Neuronal stem cell (in vitro differentiated cells): ENCODE measurements at regions not wholly inside any gene's neighbourhood (a gene's known extent, or its start where the extent isn't known, plus 50 kb on each side); places are given as distances from the start of the nearest gene placed in this dataset.
"Not testable (repeated sequence)": the region's sequence is repeated elsewhere in the genome, so short reads cannot be mapped to it uniquely, and the experiment has no call there.

ENCODE experiments used
- DNase-seq: peaks from one replicate; pipeline ENCODE4 v3.0.0-alpha.2; 2013; ENCODE audit warnings: low spot score
- H2AFZ ChIP-seq: one replicate; pipeline ENCODE4 v1.6.1; 2013; ENCODE audit warnings: mild to moderate bottlenecking, low read length, inconsistent platforms
- H2AK5ac ChIP-seq: 2 replicates; pipeline ENCODE4 v1.6.1; 2013; ENCODE audit warnings: low read depth, mild to moderate bottlenecking, inconsistent platforms, low read length, moderate library complexity, mixed read lengths
- H2BK120ac ChIP-seq: 2 replicates; pipeline ENCODE4 v1.6.1; 2013; ENCODE audit warnings: low read depth, mild to moderate bottlenecking, inconsistent platforms, low read length, moderate library complexity, mixed read lengths
- H2BK12ac ChIP-seq: one replicate; pipeline ENCODE4 v1.6.1; 2013; ENCODE audit warnings: low read length, inconsistent platforms
- H2BK15ac ChIP-seq: 2 replicates; pipeline ENCODE4 v1.6.1; 2013; ENCODE audit warnings: mild to moderate bottlenecking, low read length, inconsistent platforms, mixed read lengths
- H2BK5ac ChIP-seq: one replicate; pipeline ENCODE4 v1.6.1; 2013; ENCODE audit warnings: inconsistent platforms, mild to moderate bottlenecking, low read length, moderate library complexity
- H3K14ac ChIP-seq: one replicate; pipeline ENCODE4 v1.6.1; 2013; ENCODE audit warnings: low read length, inconsistent platforms
- H3K18ac ChIP-seq: 2 replicates; pipeline ENCODE4 v1.6.1; 2013; ENCODE audit warnings: low read length, inconsistent platforms
- H3K23ac ChIP-seq: 2 replicates; pipeline ENCODE4 v1.6.1; 2013; ENCODE audit warnings: low read depth, mild to moderate bottlenecking, mixed read lengths, low read length, inconsistent platforms; ENCODE audit not compliant: poor library complexity
- H3K27ac ChIP-seq: replicated peaks from 3 replicates; pipeline ENCODE4 v1.5.1; 2013; ENCODE audit warnings: low read length, inconsistent platforms
- H3K27me3 ChIP-seq, 3 experiments: 2 replicates each; pipeline ENCODE4 v1.6.1; 2013; ENCODE audit warnings: low read length in 3 of 3, mild to moderate bottlenecking in 2 of 3, inconsistent platforms in 1 of 3, low read depth in 1 of 3, mixed read lengths in 1 of 3, moderate library complexity in 1 of 3; ENCODE audit not compliant: control insufficient read depth in 3 of 3, insufficient read depth in 3 of 3
- H3K36me3 ChIP-seq, 2 donors: replicated peaks in 1 of 2; 2 replicates each; pipeline ENCODE4 v1.6.1; 2013; ENCODE audit warnings: low read length in 2 of 2; ENCODE audit not compliant: control insufficient read depth in 2 of 2, insufficient read depth in 2 of 2
- H3K4ac ChIP-seq: 2 replicates; pipeline ENCODE4 v1.6.1; 2013; ENCODE audit warnings: inconsistent platforms, mild to moderate bottlenecking, low read length, moderate library complexity
- H3K4me1 ChIP-seq, 2 donors: 1 replicate in 1 of 2; 2 replicates in 1 of 2; pipeline ENCODE4 v1.6.1; 2013; ENCODE audit warnings: low read length in 2 of 2, low read depth in 1 of 2; ENCODE audit not compliant: control insufficient read depth in 2 of 2, insufficient read depth in 1 of 2
- H3K4me2 ChIP-seq: one replicate; pipeline ENCODE4 v1.6.1; 2013; ENCODE audit warnings: mild to moderate bottlenecking, low read length, inconsistent platforms; ENCODE audit not compliant: insufficient read depth, poor library complexity, severe bottlenecking
- H3K4me3 ChIP-seq, 2 donors: 2 replicates each; pipeline ENCODE4 v1.5.1; 2013; ENCODE audit warnings: low read length in 2 of 2, mild to moderate bottlenecking in 2 of 2, inconsistent platforms in 1 of 2, moderate library complexity in 1 of 2
- H3K79me1 ChIP-seq: one replicate; pipeline ENCODE4 v1.6.1; 2013; ENCODE audit warnings: low read depth, mild to moderate bottlenecking, inconsistent platforms, low read length, moderate library complexity
- H3K9ac ChIP-seq: one replicate; pipeline ENCODE4 v1.6.1; 2013; ENCODE audit warnings: mild to moderate bottlenecking, low read depth, low read length, inconsistent platforms; ENCODE audit not compliant: poor library complexity
- H3K9me3 ChIP-seq, 2 donors: replicated peaks in 1 of 2; 2 replicates each; pipeline versions ENCODE3 to v1.6.1; 2013; ENCODE audit warnings: low read length in 2 of 2, mild to moderate bottlenecking in 2 of 2, inconsistent platforms in 1 of 2, low read depth in 1 of 2, mixed read lengths in 1 of 2, moderate library complexity in 1 of 2; ENCODE audit not compliant: control insufficient read depth in 2 of 2, insufficient read depth in 1 of 2
- H4K8ac ChIP-seq: one replicate; pipeline ENCODE4 v1.6.1; 2013; ENCODE audit warnings: low read depth, mild to moderate bottlenecking, inconsistent platforms, low read length, moderate library complexity
- H4K91ac ChIP-seq: one replicate; pipeline ENCODE4 v1.6.1; 2013; ENCODE audit warnings: low read length, low read depth, mild to moderate bottlenecking, inconsistent platforms; ENCODE audit not compliant: poor library complexity
- WGBS, 2 donors: extraction: QIAGEN DNeasy Blood & Tissue Kit; methylation state at CpG; one replicate each; pipeline ENCODE4 v1.1.7; 2013; ENCODE audit warnings: missing lambda C conversion rate in 2 of 2, mixed read lengths in 1 of 2; ENCODE audit not compliant: insufficient read length in 2 of 2, insufficient replicate concordance in 1 of 2; ENCODE audit errors: extremely low coverage in 2 of 2; 5-methylcytosine and 5-hydroxymethylcytosine counted together

GRCh38 chr2:47728551-47728950 lies 54.4 kb upstream of the MSH6 start:
- no peak overlapping the region for H2BK120ac ChIP-seq
- H3K4me2 ChIP-seq: no peak overlapping the region
- H2BK5ac ChIP-seq: no peak overlapping the region
- peaks cover 0 to 6% of the 10 kb centered on the region in 2 donors for H3K4me1 ChIP-seq
- no peak overlapping the region for H4K91ac ChIP-seq
- H3K9me3 ChIP-seq: peaks cover 2% of the 10 kb centered on the region in 2 donors
- no peak overlapping the region for H3K18ac ChIP-seq
- no peak overlapping the region for H2AK5ac ChIP-seq
- no peak overlapping the region for H3K14ac ChIP-seq
- H3K79me1 ChIP-seq: no peaks in the 10 kb centered on the region
- no peak overlapping the region for H3K9ac ChIP-seq
- no peak overlapping the region for H3K23ac ChIP-seq
- no CpG with 5 or more reads among the region's 4 CpGs for WGBS, 2 donors
- no peak overlapping the region for H3K27ac ChIP-seq
- H2BK12ac ChIP-seq: no peak overlapping the region
- H3K27me3 ChIP-seq: no peaks in the 10 kb centered on the region
- H3K4me3 ChIP-seq: no peak overlapping the region
- no peak overlapping the region for H4K8ac ChIP-seq
- H3K36me3 ChIP-seq: no peaks in the 10 kb centered on the region
- no peak overlapping the region for H2BK15ac ChIP-seq
- H2AFZ ChIP-seq: no peak overlapping the region
- DNase-seq: no peak
- no peak overlapping the region for H3K4ac ChIP-seq

GRCh38 chr2:47727956-47728355 lies 55.0 kb upstream of the MSH6 start:
- no peak overlapping the region for H2BK5ac ChIP-seq
- H2AFZ ChIP-seq: no peak overlapping the region
- no peak overlapping the region for H4K8ac ChIP-seq
- H2BK12ac ChIP-seq: no peak overlapping the region
- no peak overlapping the region for H2AK5ac ChIP-seq
- no peak overlapping the region for H3K23ac ChIP-seq
- no peak overlapping the region for H3K4me3 ChIP-seq
- H3K4ac ChIP-seq: no peak overlapping the region
- no CpG with 5 or more reads among the region's 3 CpGs for WGBS, 2 donors
- peaks cover 0 to 6% of the 10 kb centered on the region in 2 donors for H3K4me1 ChIP-seq
- no peak overlapping the region for H2BK120ac ChIP-seq
- H3K79me1 ChIP-seq: no peaks in the 10 kb centered on the region
- DNase-seq: no peak
- H3K18ac ChIP-seq: no peak overlapping the region
- no peak overlapping the region for H3K14ac ChIP-seq
- H3K9me3 ChIP-seq: peaks cover 2 to 4% of the 10 kb centered on the region in 2 donors
- H3K9ac ChIP-seq: no peak overlapping the region
- no peak overlapping the region for H2BK15ac ChIP-seq
- no peaks in the 10 kb centered on the region for H3K27me3 ChIP-seq
- H3K4me2 ChIP-seq: no peak overlapping the region
- no peaks in the 10 kb centered on the region for H3K36me3 ChIP-seq
- no peak overlapping the region for H4K91ac ChIP-seq
- no peak overlapping the region for H3K27ac ChIP-seq

- H3K23ac ChIP-seq, H3K14ac ChIP-seq, H3K18ac ChIP-seq, H3K4me1 ChIP-seq, H3K9ac ChIP-seq, DNase-seq, H3K4ac ChIP-seq, H4K91ac ChIP-seq, H4K8ac ChIP-seq, H2BK12ac ChIP-seq, H3K9me3 ChIP-seq, H2BK120ac ChIP-seq, H3K27ac ChIP-seq, H2AFZ ChIP-seq, H3K79me1 ChIP-seq, H2BK15ac ChIP-seq, H3K36me3 ChIP-seq, H2AK5ac ChIP-seq, H3K27me3 ChIP-seq, H2BK5ac ChIP-seq, H3K4me2 ChIP-seq, H3K4me3 ChIP-seq: not testable (repeated sequence)
- WGBS, 2 donors: no CpG with 5 or more reads among the region's 1 CpG
Measured at GRCh38 chr2:47726978-47727377, 56.0 kb upstream of the MSH6 start.

- H3K9me3 ChIP-seq: peaks cover 2 to 4% of the 10 kb centered on the region in 2 donors
- no peaks in the 10 kb centered on the region for H3K36me3 ChIP-seq
- no peak overlapping the region for H3K27ac ChIP-seq
- DNase-seq: no peak
- no peak overlapping the region for H3K18ac ChIP-seq
- H3K4me2 ChIP-seq: no peak overlapping the region
- H2AK5ac ChIP-seq: no peak overlapping the region
- no peaks in the 10 kb centered on the region for H3K79me1 ChIP-seq
- H2BK12ac ChIP-seq: no peak overlapping the region
- no peak overlapping the region for H3K9ac ChIP-seq
- no peak overlapping the region for H3K4me3 ChIP-seq
- H2BK5ac ChIP-seq: no peak overlapping the region
- H2BK15ac ChIP-seq: no peak overlapping the region
- no peak overlapping the region for H4K8ac ChIP-seq
- H2BK120ac ChIP-seq: no peak overlapping the region
- no peak overlapping the region for H4K91ac ChIP-seq
- H3K4me1 ChIP-seq: peaks cover 0 to 7% of the 10 kb centered on the region in 2 donors
- no peak overlapping the region for H3K4ac ChIP-seq
- WGBS, 2 donors: no CpG with 5 or more reads among the region's 2 CpGs
- H3K27me3 ChIP-seq: no peaks in the 10 kb centered on the region
- no peak overlapping the region for H2AFZ ChIP-seq
- no peak overlapping the region for H3K14ac ChIP-seq
- no peak overlapping the region for H3K23ac ChIP-seq
Measured at GRCh38 chr2:47725808-47726207, 57.1 kb upstream of the MSH6 start.
